ENCODE measurements at regions not wholly inside any gene's neighbourhood (a gene's known extent, or its start where the extent isn't known, plus 50 kb on each side); places are given as distances from the start of the nearest gene placed in this dataset.
"Not testable (repeated sequence)": the region's sequence is repeated elsewhere in the genome, so short reads cannot be mapped to it uniquely, and the experiment has no call there.

- not testable (repeated sequence) for DNase-seq
These were observed 223.7 kb upstream of the VLDLR start for GRCh38 chr9:2397875-2398274.

- peak; percentile 14 for DNase-seq
These were observed 219.8 kb upstream of the VLDLR start for GRCh38 chr9:2401746-2402145.

DNA sequence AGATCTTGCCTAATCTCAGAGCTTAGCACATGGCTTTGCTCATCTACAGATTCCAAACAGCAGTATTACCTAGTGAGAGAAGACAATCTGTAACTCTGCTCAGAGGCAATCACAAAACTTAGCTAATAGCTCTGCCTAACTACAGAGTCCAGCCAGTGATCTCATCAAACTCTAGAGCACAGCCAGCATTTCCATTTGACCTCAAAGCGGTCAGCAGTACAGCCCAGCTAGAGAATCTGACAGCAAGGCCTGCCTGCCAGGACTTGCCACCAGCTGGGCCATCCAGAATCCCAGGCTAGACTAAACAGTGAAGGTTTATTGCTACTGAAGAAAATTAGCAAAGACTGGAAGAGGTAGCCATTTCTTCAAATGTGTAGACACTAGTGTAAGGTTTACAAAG is 217.9 kb upstream of the VLDLR start:
- DNase-seq: no peak

DNA sequence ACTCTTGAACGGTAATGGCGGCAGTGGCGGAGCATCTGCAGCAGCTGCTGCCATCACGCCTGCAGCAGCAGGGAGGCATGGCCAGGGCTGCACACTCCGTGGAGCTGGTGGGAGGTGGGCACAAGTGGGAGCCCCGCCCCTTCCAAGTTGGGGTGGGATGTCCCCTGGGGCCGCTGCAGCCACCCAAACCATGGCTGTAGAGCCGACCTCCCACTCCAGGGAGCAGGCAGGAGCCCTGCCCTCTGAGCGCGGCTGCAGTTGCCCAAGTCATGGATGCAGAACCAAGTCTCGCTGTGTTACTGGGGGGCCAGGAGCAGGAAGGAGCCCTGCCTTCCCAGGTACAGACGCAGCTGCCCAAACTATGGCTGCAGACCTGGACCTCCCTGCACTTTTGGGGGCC is 215.3 kb upstream of the VLDLR start:
- no peak for DNase-seq

DNA sequence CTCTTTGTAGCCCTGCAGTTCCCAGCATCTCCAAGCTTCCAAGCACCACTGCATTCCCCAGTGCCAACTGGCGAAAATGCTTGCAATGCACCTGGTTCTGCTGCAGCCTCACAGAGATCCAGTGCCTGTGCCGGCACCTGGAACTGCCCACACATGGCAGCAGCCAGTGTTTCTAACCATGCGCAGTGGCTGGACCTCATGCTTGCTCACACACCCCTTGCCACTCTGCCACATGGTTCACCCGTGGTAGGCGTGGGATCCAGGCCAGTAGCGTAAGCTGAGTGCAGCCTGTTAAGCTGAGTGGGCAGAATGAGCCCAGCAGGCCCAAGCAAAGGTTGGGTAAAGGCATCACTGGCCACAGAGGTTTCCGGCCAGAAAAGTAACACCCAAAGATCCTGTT is 214.1 kb upstream of the VLDLR start:
- DNase-seq: no peak

DNA sequence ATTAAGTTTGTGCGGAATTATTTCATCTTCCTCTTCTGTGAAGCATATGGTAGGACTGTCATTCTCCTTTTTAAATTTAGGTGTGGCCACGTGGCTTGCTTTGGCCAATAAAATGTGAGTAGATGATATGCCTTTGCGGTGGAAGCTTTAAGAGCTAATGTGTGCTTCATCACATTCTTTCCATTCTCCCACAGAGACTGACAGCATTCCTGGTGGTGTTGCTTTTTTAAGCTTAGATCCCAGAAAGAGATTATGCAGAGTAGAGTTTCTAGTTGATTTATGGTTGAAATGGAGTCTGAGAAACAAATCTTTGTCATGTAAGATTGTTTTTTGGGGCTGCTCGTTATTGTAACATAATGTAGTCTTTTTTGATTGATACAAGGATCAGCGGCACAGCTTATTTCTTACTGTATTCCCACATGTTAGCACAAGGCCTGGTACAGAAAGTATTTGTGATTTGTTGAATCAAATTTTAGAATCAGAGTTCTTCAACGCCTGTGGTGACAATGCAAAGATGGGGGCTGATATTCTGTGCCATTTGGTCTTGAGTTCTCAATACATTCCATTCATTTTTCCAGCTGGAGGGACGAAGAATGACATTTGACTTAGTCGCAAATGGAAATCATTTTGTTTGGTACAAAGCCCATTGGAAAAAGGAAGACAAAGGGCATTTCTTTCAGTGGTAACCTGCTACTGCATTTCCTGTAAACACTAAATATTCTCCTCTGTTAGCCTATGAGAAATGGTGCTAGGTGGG is 209.9 kb upstream of the VLDLR start:
- DNase-seq: peak; percentile 87

DNA sequence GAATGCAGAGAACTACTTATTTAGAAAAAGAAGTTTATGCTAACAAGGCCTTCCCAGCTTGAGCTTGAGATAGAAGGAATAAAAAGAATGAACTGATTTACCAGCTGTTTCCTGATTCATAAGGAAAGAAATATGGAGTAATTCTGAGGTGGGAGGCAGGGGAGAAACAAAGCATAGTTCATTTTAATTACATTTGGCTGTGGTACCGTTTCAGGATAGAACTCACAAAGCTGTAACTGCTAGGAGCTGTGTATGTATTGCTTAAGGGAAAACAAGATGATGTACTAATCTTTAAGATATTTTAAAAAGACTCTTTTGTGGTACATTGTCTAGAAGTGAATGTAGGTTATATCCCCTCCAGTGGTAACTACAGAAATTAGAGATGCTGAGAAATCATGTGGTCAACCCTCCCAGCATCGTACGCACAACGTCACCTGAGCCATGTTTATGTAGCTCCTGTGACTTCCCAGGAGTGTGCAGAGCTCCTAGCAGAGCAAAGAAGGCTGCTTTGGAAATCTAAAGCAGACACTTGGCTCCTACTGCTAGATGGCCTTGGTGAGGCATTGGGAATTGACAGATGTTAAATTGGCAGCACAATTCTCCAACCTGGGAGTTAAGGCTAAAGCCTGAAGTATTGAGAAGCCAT is 208.3 kb upstream of the VLDLR start:
- peak; percentile 14 for DNase-seq

DNA sequence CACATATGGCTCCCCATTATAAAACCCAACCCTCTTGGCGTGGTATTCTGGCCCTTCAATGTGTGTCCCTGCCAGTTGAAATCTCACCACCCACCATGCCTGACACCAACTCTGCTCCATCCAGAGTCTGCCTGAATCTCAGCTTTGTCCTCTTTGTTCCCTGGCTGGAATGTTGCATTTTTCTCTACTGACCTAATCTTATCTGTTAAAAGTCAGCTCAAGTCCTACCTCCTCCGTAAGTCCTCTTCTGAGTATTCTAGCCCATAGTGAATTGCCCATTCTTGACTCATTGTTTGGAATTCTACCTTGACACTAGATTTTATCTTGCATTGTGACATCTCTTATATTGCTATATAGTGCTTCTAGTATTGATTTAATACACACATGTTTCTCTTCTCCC is 207.1 kb upstream of the VLDLR start:
- peak; percentile 76 for DNase-seq

- no peak for DNase-seq
These were observed 206.3 kb upstream of the VLDLR start for GRCh38 chr9:2415326-2415725.

DNA sequence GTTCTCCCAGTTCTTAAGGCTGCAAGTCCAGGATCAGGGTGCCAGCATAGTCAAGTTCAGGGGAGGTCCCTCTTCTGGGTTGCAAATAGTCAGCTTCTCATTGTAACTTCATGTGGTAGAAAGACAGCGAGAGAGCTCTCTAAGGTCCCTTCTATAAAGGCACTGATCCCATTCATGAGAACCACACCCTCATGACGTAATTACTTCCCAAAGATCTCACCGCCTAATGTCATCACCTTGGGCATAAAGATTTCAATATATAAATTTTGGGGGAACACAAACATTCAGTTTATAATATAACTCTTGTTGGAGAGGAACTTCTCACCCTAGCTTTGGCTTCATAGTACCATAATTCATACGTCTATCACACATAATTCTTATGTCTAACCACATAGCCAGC is 203.9 kb upstream of the VLDLR start:
- DNase-seq: no peak

GRCh38 chr9:2418619-2419018 is 203.0 kb upstream of the VLDLR start:
- DNase-seq: peak; percentile 62

DNA sequence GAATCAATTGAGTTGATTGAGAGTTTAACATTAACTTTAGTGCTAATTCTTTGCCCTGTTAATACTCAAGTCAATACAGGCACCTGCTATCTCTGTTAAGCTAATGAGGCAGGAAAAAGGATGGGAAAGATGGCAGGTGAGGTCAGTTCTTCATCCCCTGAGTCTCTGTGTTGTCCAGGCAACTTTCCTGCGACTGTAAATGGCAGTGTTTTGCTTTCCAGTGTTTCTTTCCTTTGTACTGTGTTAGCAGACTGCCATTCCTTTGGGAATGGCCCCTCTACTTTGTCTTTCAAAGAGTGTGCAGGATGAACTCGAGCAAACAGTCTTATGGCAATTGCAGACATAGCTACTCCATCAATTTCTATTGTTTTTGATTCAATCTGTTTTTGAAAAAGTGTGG is 202.2 kb upstream of the VLDLR start:
- DNase-seq: no peak

DNA sequence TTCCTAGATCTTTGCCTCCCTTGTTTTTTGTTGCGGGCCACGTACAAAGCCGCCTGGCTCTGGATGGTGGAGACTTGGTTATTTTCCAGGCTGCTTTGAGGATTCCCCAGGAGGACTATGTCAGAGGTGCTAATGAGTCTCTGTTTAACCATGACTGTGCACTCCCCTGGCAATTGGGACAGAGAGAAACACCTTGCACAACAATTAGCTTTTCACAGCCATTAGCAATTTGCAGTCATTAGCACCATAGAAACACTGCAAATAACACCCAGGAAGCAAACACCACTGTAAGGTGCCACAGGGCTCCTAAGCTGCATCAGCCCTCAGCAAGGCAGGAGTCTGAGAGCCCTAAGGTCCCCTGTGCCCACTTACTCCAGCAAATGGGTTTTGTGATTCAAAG is 201.0 kb upstream of the VLDLR start:
- DNase-seq: no peak

- no peak for DNase-seq
These were observed 197.0 kb upstream of the VLDLR start for GRCh38 chr9:2424619-2425033.

GRCh38 chr9:2425676-2426075 is 195.9 kb upstream of the VLDLR start:
- DNase-seq: no peak

- DNase-seq: no peak
These were observed 194.3 kb upstream of the VLDLR start for GRCh38 chr9:2427120-2427891.

DNA sequence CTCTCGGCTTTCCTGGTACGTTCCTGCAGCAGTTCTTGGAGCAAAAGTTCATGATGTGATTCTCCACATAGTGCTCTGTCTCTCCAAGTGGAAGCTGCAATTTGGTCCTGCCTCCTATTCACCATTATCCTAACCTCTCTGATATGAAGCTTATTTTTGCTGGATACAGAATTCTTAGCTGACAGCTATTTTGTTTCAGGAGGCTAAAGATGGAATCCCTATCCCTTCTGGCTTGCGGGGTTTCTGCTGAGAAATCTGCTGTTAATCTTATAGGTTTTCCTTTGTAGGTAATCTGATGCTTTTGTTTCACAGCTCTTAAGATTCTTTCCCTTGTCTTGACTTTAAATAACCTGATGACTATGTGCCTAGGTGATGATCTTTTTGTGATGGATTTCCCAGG is 181.6 kb upstream of the VLDLR start:
- no peak for DNase-seq

- not testable (repeated sequence) for DNase-seq
These were observed 177.7 kb upstream of the VLDLR start for GRCh38 chr9:2443933-2444332.

DNA sequence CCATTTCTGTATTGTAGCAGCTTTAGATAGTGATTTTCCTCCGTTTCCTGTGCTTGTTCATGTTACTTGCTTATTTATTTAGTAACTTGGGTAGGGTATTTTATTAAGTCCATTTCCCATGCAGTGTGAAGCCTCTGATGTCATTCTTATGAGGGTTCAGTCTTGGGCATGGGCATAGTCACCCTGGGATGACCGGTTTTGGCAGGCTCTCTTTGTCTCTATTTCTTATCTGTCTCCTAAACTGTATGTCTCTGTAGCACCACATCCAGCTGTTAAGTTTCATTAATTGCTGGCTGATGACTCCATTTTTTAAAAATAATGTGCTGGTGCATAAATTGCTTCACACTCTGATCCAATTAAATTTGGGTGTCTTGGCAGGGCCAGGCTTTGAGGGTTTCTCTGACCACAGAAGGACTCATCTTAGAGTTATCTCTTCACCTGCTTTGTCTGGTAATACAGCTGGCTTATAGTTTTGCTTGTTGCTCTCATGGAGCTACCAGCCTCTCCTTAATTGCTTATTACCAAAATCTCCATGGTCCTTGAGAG is 173.3 kb upstream of the VLDLR start:
- no peak for DNase-seq

- DNase-seq: no peak
These were observed 168.5 kb upstream of the VLDLR start for GRCh38 chr9:2453106-2453505.

- DNase-seq: no peak
These were observed 167.9 kb upstream of the VLDLR start for GRCh38 chr9:2453701-2454100.

DNA sequence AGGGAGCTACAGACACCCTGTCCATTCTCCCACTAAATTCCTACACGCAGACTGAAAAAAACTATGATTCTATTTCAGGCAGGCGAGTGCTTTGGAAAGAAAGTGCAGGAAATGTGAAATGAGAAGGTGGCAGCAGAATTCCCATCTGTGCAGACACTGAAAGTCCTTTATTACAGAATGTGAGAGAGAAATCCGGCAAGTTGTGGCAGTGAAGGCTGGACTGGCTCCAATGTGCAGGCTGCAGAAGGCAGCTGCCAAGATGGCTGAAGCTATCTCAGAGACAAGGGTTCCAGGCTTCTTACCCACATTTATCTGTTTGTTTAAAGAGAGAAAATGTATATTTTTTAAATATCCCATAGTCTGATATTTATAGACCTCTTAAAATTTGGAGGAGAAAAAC is 161.8 kb upstream of the VLDLR start:
- no peak for DNase-seq

DNA sequence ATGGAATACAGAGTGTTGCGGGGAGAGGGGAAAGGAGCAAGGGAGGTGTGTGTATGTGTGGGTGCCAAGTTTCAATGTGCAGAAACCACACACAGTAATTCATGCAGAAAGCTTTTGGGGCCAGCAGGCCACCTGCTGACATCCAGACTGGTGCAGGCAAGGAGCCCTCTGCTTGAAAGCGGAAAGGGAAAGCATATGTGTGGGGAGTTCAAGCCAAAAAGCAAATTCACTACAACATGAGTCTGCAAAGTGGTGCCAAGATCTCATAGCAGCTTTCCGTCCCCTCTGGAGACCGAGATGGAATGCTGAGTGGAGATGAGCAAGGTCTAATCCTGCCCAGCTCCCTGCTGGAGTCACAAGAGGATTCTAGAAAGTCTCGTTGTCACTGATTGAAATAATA is 159.7 kb upstream of the VLDLR start:
- no peak for DNase-seq

DNA sequence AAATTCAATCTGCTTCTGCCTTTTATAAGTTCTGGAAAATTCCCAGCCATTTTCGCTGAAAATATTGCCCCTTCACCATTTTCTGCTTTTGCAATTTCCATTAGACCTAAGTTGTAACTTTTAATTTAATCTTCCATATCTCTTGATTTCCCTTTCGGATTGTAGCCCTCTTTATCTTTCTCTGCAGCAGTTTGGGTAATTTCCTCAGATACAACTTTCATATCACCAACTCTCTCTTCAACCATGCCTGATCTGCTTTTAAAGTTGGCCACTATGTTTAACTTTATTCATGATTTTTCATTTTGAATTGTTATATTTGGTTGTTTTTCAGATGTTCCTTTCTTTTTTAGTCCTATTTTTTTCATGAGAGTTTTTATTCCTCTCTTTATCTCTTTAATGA is 157.0 kb upstream of the VLDLR start:
- DNase-seq: no peak
